Mammary epithelial cell (primary cell): ENCODE measurements at regions not wholly inside any gene's neighbourhood (a gene's known extent, or its start where the extent isn't known, plus 50 kb on each side); places are given as distances from the start of the nearest gene placed in this dataset.
"Not testable (repeated sequence)": the region's sequence is repeated elsewhere in the genome, so short reads cannot be mapped to it uniquely, and the experiment has no call there.

Experiments
- EZH2 ChIP-seq: IDR thresholded peaks from 2 replicates; pipeline ENCODE4 v1.6.1; 2012; ENCODE audit warnings: low read length, inconsistent platforms, borderline replicate concordance
- TF ChIP-seq, protein P1 (sequence below), 2 donors: IDR thresholded peaks in 1 of 2; conservative IDR thresholded peaks in 1 of 2; 2 replicates each; pipeline ENCODE4 v1.5.1; 2011 to 2012; ENCODE audit warnings: inconsistent platforms in 2 of 2, low read length in 2 of 2, mild to moderate bottlenecking in 2 of 2, control low read depth in 1 of 2, low read depth in 1 of 2; ENCODE audit not compliant: insufficient read depth in 1 of 2; ENCODE audit errors: extremely low read depth in 1 of 2

DNA sequence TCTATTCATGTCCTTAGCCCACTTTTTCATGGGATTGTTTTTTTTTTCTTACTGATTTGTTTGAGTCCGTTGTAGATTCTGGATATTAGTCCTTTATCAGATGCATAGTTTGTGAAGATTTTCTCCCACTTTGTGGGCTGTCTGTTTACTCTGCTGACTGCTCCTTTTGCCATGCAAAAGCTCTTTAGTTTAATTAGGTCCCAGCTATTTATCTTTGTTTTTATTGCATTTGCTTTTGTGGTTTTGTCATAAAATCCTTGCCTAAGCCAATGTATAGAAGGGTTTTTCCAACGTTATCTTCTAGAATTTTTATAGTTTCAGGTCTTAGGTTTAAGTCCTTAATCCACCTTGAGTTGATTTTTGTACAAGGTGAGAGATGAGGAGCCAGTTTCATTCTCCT, 358.9 kb downstream of the ADAMTS20 start:
- TF ChIP-seq, protein P1, sequence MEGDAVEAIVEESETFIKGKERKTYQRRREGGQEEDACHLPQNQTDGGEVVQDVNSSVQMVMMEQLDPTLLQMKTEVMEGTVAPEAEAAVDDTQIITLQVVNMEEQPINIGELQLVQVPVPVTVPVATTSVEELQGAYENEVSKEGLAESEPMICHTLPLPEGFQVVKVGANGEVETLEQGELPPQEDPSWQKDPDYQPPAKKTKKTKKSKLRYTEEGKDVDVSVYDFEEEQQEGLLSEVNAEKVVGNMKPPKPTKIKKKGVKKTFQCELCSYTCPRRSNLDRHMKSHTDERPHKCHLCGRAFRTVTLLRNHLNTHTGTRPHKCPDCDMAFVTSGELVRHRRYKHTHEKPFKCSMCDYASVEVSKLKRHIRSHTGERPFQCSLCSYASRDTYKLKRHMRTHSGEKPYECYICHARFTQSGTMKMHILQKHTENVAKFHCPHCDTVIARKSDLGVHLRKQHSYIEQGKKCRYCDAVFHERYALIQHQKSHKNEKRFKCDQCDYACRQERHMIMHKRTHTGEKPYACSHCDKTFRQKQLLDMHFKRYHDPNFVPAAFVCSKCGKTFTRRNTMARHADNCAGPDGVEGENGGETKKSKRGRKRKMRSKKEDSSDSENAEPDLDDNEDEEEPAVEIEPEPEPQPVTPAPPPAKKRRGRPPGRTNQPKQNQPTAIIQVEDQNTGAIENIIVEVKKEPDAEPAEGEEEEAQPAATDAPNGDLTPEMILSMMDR (conservative IDR thresholded peaks at IDR 0.05 in 1 of 2, IDR thresholded peaks at IDR 0.05 in 1 of 2; ENCODE audit: extremely low read depth in 1 of 2, insufficient read depth in 1 of 2, low read depth in 1 of 2, low read length in 2 of 2): not testable (repeated sequence)
- TF ChIP-seq EZH2: not testable (repeated sequence)
